Upper lobe of left lung (tissue), 4 donors: ENCODE measurements at regions not wholly inside any gene's neighbourhood (a gene's known extent, or its start where the extent isn't known, plus 50 kb on each side); places are given as distances from the start of the nearest gene placed in this dataset.

Experiments used
- CTCF ChIP-seq, 6 experiments: fragments of 450-650 bp in 4 of 6; fragments of 200-600 bp in 2 of 6; sonication (generic) in 2 of 6; IDR thresholded peaks; one replicate each; pipeline ENCODE4 v1.5.1; 2016 to 2019; ENCODE audit warnings: antibody characterized with exemption in 6 of 6
- POLR2AphosphoS5 ChIP-seq, 2 donors: sonication (generic); formaldehyde crosslinking; IDR thresholded peaks; one replicate each; pipeline ENCODE4 v1.5.1; 2017; ENCODE audit warnings: antibody characterized with exemption in 2 of 2

- TF ChIP-seq CTCF (IDR thresholded peaks at IDR 0.05), result no peak
- TF ChIP-seq POLR2AphosphoS5 (IDR thresholded peaks at IDR 0.05), result no peak
Measured at GRCh38 chr2:58545300-58546280, 304.5 kb upstream of the FANCL start.
